ENCODE measurements at regions not wholly inside any gene's neighbourhood (a gene's known extent, or its start where the extent isn't known, plus 50 kb on each side); places are given as distances from the start of the nearest gene placed in this dataset.

DNA sequence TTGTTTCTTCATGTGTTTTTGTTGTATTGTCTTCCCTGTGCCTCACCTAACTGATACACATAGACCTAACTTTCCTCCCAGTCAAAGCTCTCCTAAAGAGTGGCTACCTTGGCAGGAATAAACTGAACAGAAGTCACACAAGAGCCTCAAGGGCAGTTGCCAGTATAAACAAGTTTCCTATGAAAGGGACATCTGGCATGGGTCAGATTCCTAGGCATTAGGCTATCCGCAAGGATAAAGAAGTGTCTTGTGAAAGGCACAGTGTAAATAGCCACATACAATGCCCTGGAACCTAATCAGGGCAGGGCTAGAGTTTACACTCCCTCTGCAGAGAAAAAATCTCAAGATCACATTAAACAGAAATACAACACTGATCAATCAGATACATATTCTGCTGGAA is 220.8 kb downstream of the SPANXN3 start:
- Histone ChIP-seq H3K27me3 (ENCODE audit: insufficient read depth) (no peaks in the 10 kb centered on the region), H3K4me3 (no peak overlapping the region), H2AFZ (no peak overlapping the region), H3K79me2 (replicated peaks; ENCODE audit: insufficient read depth) (no peaks in the 10 kb centered on the region), H3K9me2 (ENCODE audit: insufficient read depth) (no peaks in the 10 kb centered on the region), H3F3A (replicated peaks; ENCODE audit: low read depth) (no peaks in the 10 kb centered on the region), H4K20me1 (replicated peaks; ENCODE audit: insufficient read depth) (no peaks in the 10 kb centered on the region), H3K36me3 (ENCODE audit: insufficient read depth) (no peaks in the 10 kb centered on the region), H3K4me1 (ENCODE audit: insufficient read depth) (no peaks in the 10 kb centered on the region), H3K4me2 (no peak overlapping the region), H3K27ac (ENCODE audit: low read depth) (no peak overlapping the region)
- Mint-ChIP-seq H3K4me3 (no peak overlapping the region), H3K4me1 (no peaks in the 10 kb centered on the region), H3K9me3 (no peaks in the 10 kb centered on the region; the same call in 2 of the 3 replicates), H3K27me3 (ENCODE audit: insufficient read depth, low read depth, poor library complexity) (no peaks in the 10 kb centered on the region), H3K36me3 (ENCODE audit: low read depth) (no peaks in the 10 kb centered on the region), H3K27ac (no peak overlapping the region)
- no peak for ATAC-seq
- TF ChIP-seq EZH2phosphoT487 (IDR thresholded peaks at IDR 0.05; ENCODE audit: unreplicated experiment) = no peak
- DNase-seq (ENCODE audit: low spot score) = no peak

- no peaks in the 10 kb centered on the region for H3K9me3 Mint-ChIP-seq
- no peaks in the 10 kb centered on the region for H3K36me3 Mint-ChIP-seq (ENCODE audit: low read depth)
- Histone ChIP-seq H3K36me3 (ENCODE audit: insufficient read depth) (no peaks in the 10 kb centered on the region), H3K9me2 (ENCODE audit: insufficient read depth) (no peaks in the 10 kb centered on the region), H3K4me3 (no peak overlapping the region), H4K20me1 (replicated peaks; ENCODE audit: insufficient read depth) (no peaks in the 10 kb centered on the region), H3K27me3 (ENCODE audit: insufficient read depth) (no peaks in the 10 kb centered on the region), H2AFZ (no peak overlapping the region), H3K4me1 (ENCODE audit: insufficient read depth) (no peaks in the 10 kb centered on the region), H3K4me2 (no peak overlapping the region), H3F3A (replicated peaks; ENCODE audit: low read depth) (no peaks in the 10 kb centered on the region), H3K27ac (ENCODE audit: low read depth) (no peak overlapping the region), H3K79me2 (replicated peaks; ENCODE audit: insufficient read depth) (no peaks in the 10 kb centered on the region)
- H3K27me3 Mint-ChIP-seq (ENCODE audit: insufficient read depth, low read depth, poor library complexity) = no peaks in the 10 kb centered on the region
- H3K4me1 Mint-ChIP-seq = no peaks in the 10 kb centered on the region
- H3K27ac Mint-ChIP-seq = no peak overlapping the region
- TF ChIP-seq, protein P1, sequence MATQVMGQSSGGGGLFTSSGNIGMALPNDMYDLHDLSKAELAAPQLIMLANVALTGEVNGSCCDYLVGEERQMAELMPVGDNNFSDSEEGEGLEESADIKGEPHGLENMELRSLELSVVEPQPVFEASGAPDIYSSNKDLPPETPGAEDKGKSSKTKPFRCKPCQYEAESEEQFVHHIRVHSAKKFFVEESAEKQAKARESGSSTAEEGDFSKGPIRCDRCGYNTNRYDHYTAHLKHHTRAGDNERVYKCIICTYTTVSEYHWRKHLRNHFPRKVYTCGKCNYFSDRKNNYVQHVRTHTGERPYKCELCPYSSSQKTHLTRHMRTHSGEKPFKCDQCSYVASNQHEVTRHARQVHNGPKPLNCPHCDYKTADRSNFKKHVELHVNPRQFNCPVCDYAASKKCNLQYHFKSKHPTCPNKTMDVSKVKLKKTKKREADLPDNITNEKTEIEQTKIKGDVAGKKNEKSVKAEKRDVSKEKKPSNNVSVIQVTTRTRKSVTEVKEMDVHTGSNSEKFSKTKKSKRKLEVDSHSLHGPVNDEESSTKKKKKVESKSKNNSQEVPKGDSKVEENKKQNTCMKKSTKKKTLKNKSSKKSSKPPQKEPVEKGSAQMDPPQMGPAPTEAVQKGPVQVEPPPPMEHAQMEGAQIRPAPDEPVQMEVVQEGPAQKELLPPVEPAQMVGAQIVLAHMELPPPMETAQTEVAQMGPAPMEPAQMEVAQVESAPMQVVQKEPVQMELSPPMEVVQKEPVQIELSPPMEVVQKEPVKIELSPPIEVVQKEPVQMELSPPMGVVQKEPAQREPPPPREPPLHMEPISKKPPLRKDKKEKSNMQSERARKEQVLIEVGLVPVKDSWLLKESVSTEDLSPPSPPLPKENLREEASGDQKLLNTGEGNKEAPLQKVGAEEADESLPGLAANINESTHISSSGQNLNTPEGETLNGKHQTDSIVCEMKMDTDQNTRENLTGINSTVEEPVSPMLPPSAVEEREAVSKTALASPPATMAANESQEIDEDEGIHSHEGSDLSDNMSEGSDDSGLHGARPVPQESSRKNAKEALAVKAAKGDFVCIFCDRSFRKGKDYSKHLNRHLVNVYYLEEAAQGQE (IDR thresholded peaks at IDR 0.05; ENCODE audit: unreplicated experiment) = no peak
- TF ChIP-seq POLR2AphosphoS5 (IDR thresholded peaks at IDR 0.05; ENCODE audit: low read depth) (no peak), EZH2 (IDR thresholded peaks at IDR 0.05; ENCODE audit: low read depth, unreplicated experiment) (no peak), ZNF331 (CRISPR knock-in tag; IDR thresholded peaks at IDR 0.05; ENCODE audit: low read depth) (no peak)
- DNase-seq (ENCODE audit: low spot score) = no peak
- ATAC-seq = no peak
- H3K4me3 Mint-ChIP-seq = no peak overlapping the region
These were observed 230.0 kb downstream of the SPANXN3 start for GRCh38 chrX:143287236-143287635.

DNA sequence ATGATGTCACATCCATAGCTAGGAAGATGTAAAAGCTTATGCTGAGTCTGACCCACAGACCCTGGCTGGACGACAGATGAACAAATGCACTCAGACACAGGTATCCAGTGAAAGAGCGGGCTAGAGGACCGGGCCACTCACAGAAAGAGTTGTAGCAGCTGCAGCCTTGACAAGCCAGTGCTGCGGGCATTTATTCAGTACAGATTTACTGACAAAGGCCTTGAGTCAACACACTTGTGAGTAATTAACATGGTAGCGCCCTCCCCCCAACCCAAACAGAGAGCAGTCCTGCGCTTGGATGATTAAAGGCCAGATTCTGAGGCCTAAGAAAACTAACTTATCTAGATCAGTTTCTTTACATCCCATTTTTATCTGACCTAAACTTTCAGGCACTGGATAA is 244.6 kb downstream of the SPANXN4 start:
- no peak overlapping the region for H3K4me2 ChIP-seq
- no peak for ATAC-seq
- H3K9me3 Mint-ChIP-seq = no peaks in the 10 kb centered on the region
- H3K27ac ChIP-seq (ENCODE audit: low read depth) = no peak overlapping the region
- no peak overlapping the region for H3K4me3 ChIP-seq
- no peaks in the 10 kb centered on the region for H3K79me2 ChIP-seq (replicated peaks; ENCODE audit: insufficient read depth)
- no peak overlapping the region for H3K27ac Mint-ChIP-seq
- H3K27me3 Mint-ChIP-seq (ENCODE audit: insufficient read depth, low read depth, poor library complexity) = no peaks in the 10 kb centered on the region
- no peaks in the 10 kb centered on the region for H3K27me3 ChIP-seq (ENCODE audit: insufficient read depth)
- no peaks in the 10 kb centered on the region for H3K9me2 ChIP-seq (ENCODE audit: insufficient read depth)
- no peaks in the 10 kb centered on the region for H3K4me1 Mint-ChIP-seq
- no peaks in the 10 kb centered on the region for H3K36me3 ChIP-seq (ENCODE audit: insufficient read depth)
- TF ChIP-seq, protein P1 (IDR thresholded peaks at IDR 0.05; ENCODE audit: unreplicated experiment) = no peak
- TF ChIP-seq ETS1 (IDR thresholded peaks at IDR 0.05) (no peak), JUNB (IDR thresholded peaks at IDR 0.05; ENCODE audit: unreplicated experiment) (no peak), STAT1 (IDR thresholded peaks at IDR 0.05; ENCODE audit: unreplicated experiment) (no peak), EZH2phosphoT487 (IDR thresholded peaks at IDR 0.05; ENCODE audit: unreplicated experiment) (no peak), CREB1 (CRISPR knock-in tag; IDR thresholded peaks at IDR 0.05; ENCODE audit: low read depth) (no peak), POLR2AphosphoS5 (IDR thresholded peaks at IDR 0.05; ENCODE audit: low read depth) (no peak), NANOG (IDR thresholded peaks at IDR 0.05; ENCODE audit: borderline replicate concordance) (no peak)
- H2AFZ ChIP-seq = no peak overlapping the region
- H3K36me3 Mint-ChIP-seq (ENCODE audit: low read depth) = no peaks in the 10 kb centered on the region
- no peaks in the 10 kb centered on the region for H3F3A ChIP-seq (replicated peaks; ENCODE audit: low read depth)
- DNase-seq (ENCODE audit: low spot score) = no peak
- H3K4me1 ChIP-seq (ENCODE audit: insufficient read depth) = no peaks in the 10 kb centered on the region
- no peaks in the 10 kb centered on the region for H4K20me1 ChIP-seq (replicated peaks; ENCODE audit: insufficient read depth)
- H3K4me3 Mint-ChIP-seq = no peak overlapping the region

Measured in GM23338 (cell line).